ENCODE measurements at regions not wholly inside any gene's neighbourhood (a gene's known extent, or its start where the extent isn't known, plus 50 kb on each side); places are given as distances from the start of the nearest gene placed in this dataset.

DNA sequence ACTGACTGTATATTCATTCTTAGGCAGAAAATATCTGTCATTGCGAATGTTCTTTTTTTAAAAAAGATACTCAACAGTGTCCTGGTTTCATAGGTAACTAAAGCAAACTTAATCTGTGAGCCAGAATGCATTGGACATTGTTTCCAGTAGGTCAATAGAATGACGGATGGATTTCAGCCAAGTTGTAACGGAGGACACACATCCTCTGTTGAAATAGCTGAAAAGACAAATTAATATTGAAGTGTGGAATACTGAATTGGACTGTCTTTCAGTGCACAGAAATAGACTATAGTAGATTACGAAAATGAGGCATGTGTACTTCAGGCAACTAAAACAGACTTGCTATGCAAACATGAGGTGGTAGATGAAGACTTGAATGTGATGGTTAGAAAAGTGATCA is 461.6 kb downstream of the WDR72 start:
- Mint-ChIP-seq H3K4me1 (ENCODE audit: low read depth, unreplicated experiment) (no peaks in the 10 kb centered on the region), H3K27me3 (ENCODE audit: unreplicated experiment) (no peaks in the 10 kb centered on the region), H3K27ac (ENCODE audit: unreplicated experiment) (no peak overlapping the region), H3K36me3 (ENCODE audit: insufficient read depth, unreplicated experiment) (no peaks in the 10 kb centered on the region), H3K4me3 (ENCODE audit: low read depth, unreplicated experiment) (no peak overlapping the region), H3K9me3 (ENCODE audit: low read depth, unreplicated experiment) (no peaks in the 10 kb centered on the region)
- intact Hi-C loops (cut with micrococcal nuclease; ENCODE audit: unreplicated experiment) = no loop called here
- CTCF ChIA-PET = no interaction called here
- BruUV-seq (replicated peaks) = no TSS peak
- DNase-seq = no peak
- TF ChIP-seq, protein P1, sequence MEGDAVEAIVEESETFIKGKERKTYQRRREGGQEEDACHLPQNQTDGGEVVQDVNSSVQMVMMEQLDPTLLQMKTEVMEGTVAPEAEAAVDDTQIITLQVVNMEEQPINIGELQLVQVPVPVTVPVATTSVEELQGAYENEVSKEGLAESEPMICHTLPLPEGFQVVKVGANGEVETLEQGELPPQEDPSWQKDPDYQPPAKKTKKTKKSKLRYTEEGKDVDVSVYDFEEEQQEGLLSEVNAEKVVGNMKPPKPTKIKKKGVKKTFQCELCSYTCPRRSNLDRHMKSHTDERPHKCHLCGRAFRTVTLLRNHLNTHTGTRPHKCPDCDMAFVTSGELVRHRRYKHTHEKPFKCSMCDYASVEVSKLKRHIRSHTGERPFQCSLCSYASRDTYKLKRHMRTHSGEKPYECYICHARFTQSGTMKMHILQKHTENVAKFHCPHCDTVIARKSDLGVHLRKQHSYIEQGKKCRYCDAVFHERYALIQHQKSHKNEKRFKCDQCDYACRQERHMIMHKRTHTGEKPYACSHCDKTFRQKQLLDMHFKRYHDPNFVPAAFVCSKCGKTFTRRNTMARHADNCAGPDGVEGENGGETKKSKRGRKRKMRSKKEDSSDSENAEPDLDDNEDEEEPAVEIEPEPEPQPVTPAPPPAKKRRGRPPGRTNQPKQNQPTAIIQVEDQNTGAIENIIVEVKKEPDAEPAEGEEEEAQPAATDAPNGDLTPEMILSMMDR (IDR thresholded peaks at IDR 0.05; ENCODE audit: unreplicated experiment) = no peak

DNA sequence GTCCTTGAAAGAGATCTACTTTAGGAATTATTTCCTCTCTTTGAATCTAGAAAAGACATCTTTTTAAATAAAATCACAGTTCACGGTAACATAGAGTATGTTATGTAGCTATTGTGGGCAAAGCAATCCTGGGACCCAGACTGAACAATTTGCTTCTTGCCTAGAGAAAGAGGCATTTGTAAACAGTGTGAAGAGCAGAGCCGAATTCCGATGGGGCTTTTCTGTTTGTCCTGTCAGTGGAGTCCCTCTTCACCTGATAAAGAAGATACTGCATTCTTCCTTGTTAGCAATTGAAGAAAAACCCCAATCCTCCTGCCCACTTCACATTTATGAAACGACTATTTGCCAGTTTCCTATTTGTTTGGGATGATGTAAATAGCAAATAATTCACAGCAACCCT is 462.9 kb downstream of the WDR72 start:
- Mint-ChIP-seq H3K27me3 (ENCODE audit: unreplicated experiment) (no peaks in the 10 kb centered on the region), H3K9me3 (ENCODE audit: low read depth, unreplicated experiment) (no peaks in the 10 kb centered on the region), H3K4me1 (ENCODE audit: low read depth, unreplicated experiment) (no peaks in the 10 kb centered on the region), H3K36me3 (ENCODE audit: insufficient read depth, unreplicated experiment) (no peaks in the 10 kb centered on the region), H3K4me3 (ENCODE audit: low read depth, unreplicated experiment) (no peak overlapping the region), H3K27ac (ENCODE audit: unreplicated experiment) (no peak overlapping the region)
- TF ChIP-seq, protein P1 (IDR thresholded peaks at IDR 0.05; ENCODE audit: unreplicated experiment) = no peak
- DNase-seq = no peak
- BruUV-seq (replicated peaks) = no TSS peak
- intact Hi-C loops (cut with micrococcal nuclease; ENCODE audit: unreplicated experiment) = no loop called here
- CTCF ChIA-PET = no interaction called here

DNA sequence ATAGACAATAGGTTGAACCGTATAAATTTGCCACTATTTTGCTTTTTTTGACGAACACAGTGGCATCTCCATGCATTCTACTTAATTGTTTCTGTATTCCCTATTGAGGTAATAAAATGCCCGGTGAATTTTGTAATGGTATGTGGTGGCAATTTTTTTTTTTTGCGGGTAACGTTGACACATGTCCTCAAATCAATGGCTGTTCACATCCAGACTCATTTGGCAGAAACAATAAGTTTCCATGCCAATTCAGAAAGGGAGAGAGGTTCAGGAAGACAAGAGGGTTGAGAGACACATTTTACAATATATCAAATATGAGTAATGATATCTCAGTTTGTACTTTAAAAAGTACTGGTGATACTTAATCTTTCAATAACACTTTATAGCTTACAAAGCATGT is 463.9 kb downstream of the WDR72 start:
- CTCF ChIA-PET = no interaction called here
- Mint-ChIP-seq H3K27ac (ENCODE audit: unreplicated experiment) (no peak overlapping the region), H3K4me3 (ENCODE audit: low read depth, unreplicated experiment) (no peak overlapping the region), H3K4me1 (ENCODE audit: low read depth, unreplicated experiment) (no peaks in the 10 kb centered on the region), H3K9me3 (ENCODE audit: low read depth, unreplicated experiment) (no peaks in the 10 kb centered on the region), H3K27me3 (ENCODE audit: unreplicated experiment) (no peaks in the 10 kb centered on the region), H3K36me3 (ENCODE audit: insufficient read depth, unreplicated experiment) (no peaks in the 10 kb centered on the region)
- intact Hi-C loops (cut with micrococcal nuclease; ENCODE audit: unreplicated experiment) = no loop called here
- BruUV-seq (replicated peaks) = no TSS peak
- TF ChIP-seq, protein P1 (IDR thresholded peaks at IDR 0.05; ENCODE audit: unreplicated experiment) = no peak
- no peak for DNase-seq

DNA sequence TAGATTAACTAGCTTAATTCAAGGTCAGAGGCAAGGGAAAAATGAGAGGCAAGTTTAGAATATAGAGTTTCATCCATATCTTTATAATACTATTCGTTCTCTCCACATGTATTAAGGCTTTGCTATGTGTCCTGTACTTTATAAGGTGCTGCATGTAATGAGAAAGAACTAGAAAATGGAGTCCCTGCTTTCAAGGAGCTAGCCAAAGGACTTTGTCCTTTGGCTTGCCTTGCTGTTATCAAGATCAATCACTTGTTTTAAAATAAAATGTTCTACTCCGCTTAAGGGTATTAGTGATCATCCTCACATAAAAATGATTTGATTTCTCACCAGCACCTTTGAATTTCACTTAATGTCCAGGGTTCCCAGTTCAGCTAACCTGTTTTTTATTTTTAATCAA is 470.9 kb downstream of the WDR72 start:
- intact Hi-C loops (cut with micrococcal nuclease; ENCODE audit: unreplicated experiment) = no loop called here
- DNase-seq = no peak
- BruUV-seq (replicated peaks) = no TSS peak
- TF ChIP-seq, protein P1 (IDR thresholded peaks at IDR 0.05; ENCODE audit: unreplicated experiment) = no peak
- H3K4me3 Mint-ChIP-seq (ENCODE audit: low read depth, unreplicated experiment) = no peak overlapping the region
- H3K36me3 Mint-ChIP-seq (ENCODE audit: insufficient read depth, unreplicated experiment) = no peaks in the 10 kb centered on the region
- no peaks in the 10 kb centered on the region for H3K27me3 Mint-ChIP-seq (ENCODE audit: unreplicated experiment)
- no peak overlapping the region for H3K27ac Mint-ChIP-seq (ENCODE audit: unreplicated experiment)
- no peaks in the 10 kb centered on the region for H3K9me3 Mint-ChIP-seq (ENCODE audit: low read depth, unreplicated experiment)
- H3K4me1 Mint-ChIP-seq (ENCODE audit: low read depth, unreplicated experiment) = no peaks in the 10 kb centered on the region
- CTCF ChIA-PET = no interaction called here

DNA sequence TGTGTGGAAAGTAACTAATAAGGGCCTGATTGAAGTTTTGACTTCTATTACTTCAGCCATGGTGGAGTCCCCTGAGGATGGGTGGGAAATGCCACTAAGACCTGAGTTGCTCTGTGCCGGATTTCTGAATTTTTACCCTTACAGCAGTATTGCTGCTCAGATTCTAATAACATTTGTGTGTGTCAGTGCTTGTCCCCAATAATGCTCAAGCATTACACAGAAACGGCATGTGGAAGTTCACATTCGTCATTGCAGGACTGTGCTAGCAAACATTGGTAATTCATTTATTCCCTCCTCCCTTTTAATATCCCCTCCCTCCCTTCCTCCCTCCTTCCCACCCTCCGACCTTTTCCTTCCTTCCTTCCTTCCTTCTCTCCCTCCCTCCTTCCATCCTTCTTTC is 484.5 kb upstream of the ONECUT1 start:
- intact Hi-C loops (cut with micrococcal nuclease; ENCODE audit: unreplicated experiment) = no loop called here
- H3K9me3 Mint-ChIP-seq (ENCODE audit: low read depth, unreplicated experiment) = peaks cover 4% of the 10 kb centered on the region
- H3K4me1 Mint-ChIP-seq (ENCODE audit: low read depth, unreplicated experiment) = peaks cover 8% of the 10 kb centered on the region
- CTCF ChIA-PET = no interaction called here
- no peaks in the 10 kb centered on the region for H3K36me3 Mint-ChIP-seq (ENCODE audit: insufficient read depth, unreplicated experiment)
- no peak for DNase-seq
- H3K4me3 Mint-ChIP-seq (ENCODE audit: low read depth, unreplicated experiment) = no peak overlapping the region
- TF ChIP-seq, protein P1 (IDR thresholded peaks at IDR 0.05; ENCODE audit: unreplicated experiment) = no peak
- H3K27me3 Mint-ChIP-seq (ENCODE audit: unreplicated experiment) = no peaks in the 10 kb centered on the region
- no peak overlapping the region for H3K27ac Mint-ChIP-seq (ENCODE audit: unreplicated experiment)
- BruUV-seq (replicated peaks) = no TSS peak
